GM12891 (cell line): ENCODE measurements at regions not wholly inside any gene's neighbourhood (a gene's known extent, or its start where the extent isn't known, plus 50 kb on each side); places are given as distances from the start of the nearest gene placed in this dataset.

ENCODE experiments used
- DNase-seq: peaks from one replicate; pipeline ENCODE4 v3.0.0; 2011; ENCODE audit warnings: low spot score; ENCODE audit not compliant: insufficient read length
- FAIRE-seq: peaks from 2 replicates; lab custom pipeline; 2011; peaks lifted over from hg19 to GRCh38; lab: Jason Lieb, UNC
- PAX5 ChIP-seq: IDR thresholded peaks from 2 replicates; pipeline ENCODE4 v1.6.1; 2011; ENCODE audit warnings: low read length, moderate library complexity, mild to moderate bottlenecking; ENCODE audit not compliant: insufficient read depth, severe bottlenecking
- POLR2A ChIP-seq: IDR thresholded peaks from 2 replicates; pipeline ENCODE4 v1.6.1; 2011; ENCODE audit warnings: low read depth, low read length, control low read depth
- POLR2AphosphoS5 ChIP-seq: IDR thresholded peaks from 2 replicates; pipeline ENCODE4 v1.6.1; 2011; ENCODE audit warnings: low read depth, low read length, control low read depth
- POU2F2 ChIP-seq: IDR thresholded peaks from 2 replicates; pipeline ENCODE4 v1.6.1; 2011; ENCODE audit warnings: low read depth, mild to moderate bottlenecking, control low read depth, low read length, moderate library complexity
- SPI1 ChIP-seq: IDR thresholded peaks from 2 replicates; pipeline ENCODE4 v1.6.1; 2011; ENCODE audit warnings: low read depth, low read length, control low read depth
- TAF1 ChIP-seq: IDR thresholded peaks from 2 replicates; pipeline ENCODE4 v1.6.1; 2011; ENCODE audit warnings: low read depth, low read length, control low read depth

GRCh38 chr2:236510034-236510433 lies 59.6 kb upstream of the ACKR3 start:
- TF ChIP-seq PAX5 (no peak), SPI1 (no peak), POU2F2 (no peak), TAF1 (no peak), POLR2AphosphoS5 (no peak), POLR2A (no peak)
- DNase-seq (no peak), FAIRE-seq (no peak)

GRCh38 chr2:236511266-236511665 lies 58.4 kb upstream of the ACKR3 start:
- DNase-seq (no peak), FAIRE-seq (no peak)
- no peak for TF ChIP-seq PAX5
- no peak for TF ChIP-seq SPI1
- no peak for TF ChIP-seq POU2F2
- TF ChIP-seq POLR2A: no peak
- no peak for TF ChIP-seq TAF1
- no peak for TF ChIP-seq POLR2AphosphoS5

- DNase-seq: no peak
- no peak for TF ChIP-seq SPI1
- TF ChIP-seq POU2F2: no peak
- TF ChIP-seq POLR2AphosphoS5: no peak
- no peak for TF ChIP-seq TAF1
- no peak for TF ChIP-seq PAX5
- TF ChIP-seq POLR2A: no peak
- FAIRE-seq: peak; percentile 33
Measured at GRCh38 chr2:236512267-236512666, 57.4 kb upstream of the ACKR3 start.

- peak; percentile 99 for FAIRE-seq
- TF ChIP-seq PAX5: no peak
- no peak for TF ChIP-seq POU2F2
- no peak for TF ChIP-seq POLR2A
- no peak for TF ChIP-seq POLR2AphosphoS5
- no peak for TF ChIP-seq SPI1
- TF ChIP-seq TAF1: no peak
- peak; percentile 59 for DNase-seq
Measured at GRCh38 chr2:236512902-236513435, 56.7 kb upstream of the ACKR3 start.

GRCh38 chr2:236513956-236514355 lies 55.7 kb upstream of the ACKR3 start:
- FAIRE-seq (no peak), DNase-seq (no peak)
- TF ChIP-seq PAX5 (no peak), TAF1 (no peak), POLR2A (no peak), POLR2AphosphoS5 (no peak), POU2F2 (no peak), SPI1 (no peak)

- no peak for TF ChIP-seq PAX5
- peak; percentile 74 for TF ChIP-seq SPI1
- peak; percentile 55 for FAIRE-seq
Measured at GRCh38 chr2:236516708-236517107, 52.9 kb upstream of the ACKR3 start.

GRCh38 chr2:236517251-236518031 lies 52.2 kb upstream of the ACKR3 start:
- FAIRE-seq (no peak), DNase-seq (no peak)
- no peak for TF ChIP-seq POLR2A
- TF ChIP-seq POU2F2: no peak
- no peak for TF ChIP-seq POLR2AphosphoS5
- TF ChIP-seq SPI1: no peak
- no peak for TF ChIP-seq PAX5
- no peak for TF ChIP-seq TAF1

More at GRCh38 chr2:236516708-236517107, 52.9 kb upstream of the ACKR3 start:
- no peak for DNase-seq
